ENCODE measurements at regions not wholly inside any gene's neighbourhood (a gene's known extent, or its start where the extent isn't known, plus 50 kb on each side); places are given as distances from the start of the nearest gene placed in this dataset.

- Histone ChIP-seq H3K27me3 (ENCODE audit: insufficient read depth, low read length, poor library complexity) (no peaks in the 10 kb centered on the region), H3K27ac (ENCODE audit: low read length) (no peak overlapping the region), H2AFZ (ENCODE audit: low read depth, low read length) (no peak overlapping the region), H3K4me3 (ENCODE audit: low read depth in 1 of 2, low read length in 2 of 2) (no peak overlapping the region), H3K4me2 (ENCODE audit: insufficient read depth, low read length) (no peak overlapping the region), H3K79me2 (ENCODE audit: insufficient read depth, low read length) (no peaks in the 10 kb centered on the region), H4K20me1 (ENCODE audit: insufficient read depth, low read length) (no peaks in the 10 kb centered on the region), H3K9me3 (ENCODE audit: insufficient read depth, low read length, severe bottlenecking) (no peaks in the 10 kb centered on the region), H3K36me3 (ENCODE audit: insufficient read depth, low read length) (no peaks in the 10 kb centered on the region), H3K4me1 (ENCODE audit: insufficient read depth, low read length) (no peaks in the 10 kb centered on the region), H3K9ac (ENCODE audit: low read depth, low read length) (no peak overlapping the region)
- no peak for DNase-seq
- no peak for ATAC-seq (ENCODE audit: insufficient read depth, low read depth)
- TF ChIP-seq EZH2 (IDR thresholded peaks at IDR 0.05; ENCODE audit: borderline replicate concordance, low read depth, low read length, severe bottlenecking): no peak
- TF ChIP-seq, protein P1, sequence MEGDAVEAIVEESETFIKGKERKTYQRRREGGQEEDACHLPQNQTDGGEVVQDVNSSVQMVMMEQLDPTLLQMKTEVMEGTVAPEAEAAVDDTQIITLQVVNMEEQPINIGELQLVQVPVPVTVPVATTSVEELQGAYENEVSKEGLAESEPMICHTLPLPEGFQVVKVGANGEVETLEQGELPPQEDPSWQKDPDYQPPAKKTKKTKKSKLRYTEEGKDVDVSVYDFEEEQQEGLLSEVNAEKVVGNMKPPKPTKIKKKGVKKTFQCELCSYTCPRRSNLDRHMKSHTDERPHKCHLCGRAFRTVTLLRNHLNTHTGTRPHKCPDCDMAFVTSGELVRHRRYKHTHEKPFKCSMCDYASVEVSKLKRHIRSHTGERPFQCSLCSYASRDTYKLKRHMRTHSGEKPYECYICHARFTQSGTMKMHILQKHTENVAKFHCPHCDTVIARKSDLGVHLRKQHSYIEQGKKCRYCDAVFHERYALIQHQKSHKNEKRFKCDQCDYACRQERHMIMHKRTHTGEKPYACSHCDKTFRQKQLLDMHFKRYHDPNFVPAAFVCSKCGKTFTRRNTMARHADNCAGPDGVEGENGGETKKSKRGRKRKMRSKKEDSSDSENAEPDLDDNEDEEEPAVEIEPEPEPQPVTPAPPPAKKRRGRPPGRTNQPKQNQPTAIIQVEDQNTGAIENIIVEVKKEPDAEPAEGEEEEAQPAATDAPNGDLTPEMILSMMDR (IDR thresholded peaks at IDR 0.05; ENCODE audit: borderline replicate concordance, extremely low read depth, low read length, poor library complexity, severe bottlenecking): no peak
Measured at GRCh38 chr9:106621313-106622163, 241.4 kb upstream of the ZNF462 start.

DNA sequence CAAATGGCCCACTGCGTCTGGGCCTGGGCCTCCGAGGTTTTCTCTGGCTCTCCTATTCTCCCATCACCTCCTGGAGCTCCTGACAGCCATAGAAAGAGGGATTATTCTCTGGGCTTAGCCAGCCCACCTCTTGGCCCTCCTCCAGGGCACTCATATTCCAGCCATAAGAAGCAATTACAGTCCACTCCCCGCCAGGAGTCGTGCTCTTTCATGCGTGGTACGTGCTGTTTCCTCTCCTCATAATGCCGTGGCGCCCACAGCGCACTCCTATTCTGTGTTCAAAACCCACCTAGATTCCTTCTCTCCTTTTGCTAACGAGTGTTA lies 240.8 kb upstream of the ZNF462 start:
- TF ChIP-seq, protein P1 (IDR thresholded peaks at IDR 0.05; ENCODE audit: borderline replicate concordance, extremely low read depth, low read length, poor library complexity, severe bottlenecking): no peak
- no peak for TF ChIP-seq EZH2 (IDR thresholded peaks at IDR 0.05; ENCODE audit: borderline replicate concordance, low read depth, low read length, severe bottlenecking)
- H2AFZ ChIP-seq (ENCODE audit: low read depth, low read length): no peak overlapping the region
- no peaks in the 10 kb centered on the region for H3K79me2 ChIP-seq (ENCODE audit: insufficient read depth, low read length)
- DNase-seq: no peak
- H3K27me3 ChIP-seq (ENCODE audit: insufficient read depth, low read length, poor library complexity): no peaks in the 10 kb centered on the region
- H4K20me1 ChIP-seq (ENCODE audit: insufficient read depth, low read length): no peaks in the 10 kb centered on the region
- H3K9me3 ChIP-seq (ENCODE audit: insufficient read depth, low read length, severe bottlenecking): no peaks in the 10 kb centered on the region
- no peak overlapping the region for H3K9ac ChIP-seq (ENCODE audit: low read depth, low read length)
- no peak for ATAC-seq (ENCODE audit: insufficient read depth, low read depth)
- H3K4me1 ChIP-seq (ENCODE audit: insufficient read depth, low read length): no peaks in the 10 kb centered on the region
- H3K4me2 ChIP-seq (ENCODE audit: insufficient read depth, low read length): no peak overlapping the region
- H3K4me3 ChIP-seq (ENCODE audit: low read depth in 1 of 2, low read length in 2 of 2): no peak overlapping the region
- no peaks in the 10 kb centered on the region for H3K36me3 ChIP-seq (ENCODE audit: insufficient read depth, low read length)
- H3K27ac ChIP-seq (ENCODE audit: low read length): no peak overlapping the region

GRCh38 chr9:106623558-106623957 lies 239.4 kb upstream of the ZNF462 start:
- Histone ChIP-seq H3K27ac (ENCODE audit: low read length) (no peak overlapping the region), H3K9ac (ENCODE audit: low read depth, low read length) (no peak overlapping the region), H3K4me3 (ENCODE audit: low read depth in 1 of 2, low read length in 2 of 2) (no peak overlapping the region), H4K20me1 (ENCODE audit: insufficient read depth, low read length) (no peaks in the 10 kb centered on the region), H3K79me2 (ENCODE audit: insufficient read depth, low read length) (no peaks in the 10 kb centered on the region), H3K4me1 (ENCODE audit: insufficient read depth, low read length) (no peaks in the 10 kb centered on the region), H3K36me3 (ENCODE audit: insufficient read depth, low read length) (no peaks in the 10 kb centered on the region), H3K9me3 (ENCODE audit: insufficient read depth, low read length, severe bottlenecking) (no peaks in the 10 kb centered on the region), H3K27me3 (ENCODE audit: insufficient read depth, low read length, poor library complexity) (no peaks in the 10 kb centered on the region), H2AFZ (ENCODE audit: low read depth, low read length) (no peak overlapping the region), H3K4me2 (ENCODE audit: insufficient read depth, low read length) (no peak overlapping the region)
- no peak for ATAC-seq (ENCODE audit: insufficient read depth, low read depth)
- no peak for DNase-seq
- TF ChIP-seq EZH2 (IDR thresholded peaks at IDR 0.05; ENCODE audit: borderline replicate concordance, low read depth, low read length, severe bottlenecking): no peak
- TF ChIP-seq, protein P1 (IDR thresholded peaks at IDR 0.05; ENCODE audit: borderline replicate concordance, extremely low read depth, low read length, poor library complexity, severe bottlenecking): no peak

All from DND-41 (cell line).